ENCODE measurements at regions not wholly inside any gene's neighbourhood (a gene's known extent, or its start where the extent isn't known, plus 50 kb on each side); places are given as distances from the start of the nearest gene placed in this dataset.

DNA sequence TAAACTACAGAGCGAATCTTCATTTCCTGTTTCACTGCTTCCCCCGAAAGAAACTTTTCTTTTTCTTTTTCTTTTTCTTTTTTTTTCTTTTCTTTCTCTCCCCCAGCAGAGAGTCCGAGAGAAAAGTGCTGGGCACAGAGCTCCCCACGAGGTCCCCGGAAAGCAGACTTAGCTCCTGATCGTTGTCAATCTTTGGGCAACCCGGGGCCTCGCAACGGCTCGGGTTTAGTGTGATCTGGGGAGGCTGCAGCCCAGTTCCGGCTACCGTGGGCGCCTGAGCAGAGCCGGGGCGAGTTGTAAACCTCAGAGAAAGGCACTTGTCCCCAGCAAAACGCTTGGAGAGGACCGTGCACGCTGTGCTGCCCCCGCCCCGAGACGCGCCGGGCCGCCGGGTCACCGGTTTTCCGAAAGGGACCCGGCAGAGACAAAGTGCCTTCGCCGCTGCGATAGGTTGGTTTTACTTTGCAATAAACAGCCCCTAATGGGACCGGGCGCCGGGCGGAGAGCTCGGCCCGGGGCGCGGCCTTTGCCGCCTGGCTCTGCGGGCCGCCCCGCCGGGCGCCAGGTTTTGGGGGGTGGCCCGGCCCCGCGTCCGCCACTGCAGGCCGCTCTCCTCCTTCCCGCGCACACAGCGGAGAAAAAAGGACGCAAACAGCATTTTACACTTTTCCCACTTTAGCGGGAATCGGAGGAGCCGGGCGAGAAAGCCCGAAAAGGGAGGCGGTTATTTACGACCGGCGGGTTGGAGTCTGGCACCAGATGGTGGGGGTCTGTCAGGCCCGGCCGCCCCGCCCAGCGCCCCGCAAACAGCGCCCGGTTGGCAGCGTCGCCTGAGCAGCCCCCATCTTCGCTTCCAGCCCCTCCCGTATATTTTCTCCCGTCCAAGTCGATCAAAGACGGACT lies 136.0 kb downstream of the INSIG2 start:
- H3K4me3 ChIP-seq (ENCODE audit: low read length) = peak overlapping the region; percentile 64; the same call in 1 of the 2 replicates
- TF ChIP-seq ZNF274 (IDR thresholded peaks at IDR 0.05; ENCODE audit: low read depth, low read length) = no peak

DNA sequence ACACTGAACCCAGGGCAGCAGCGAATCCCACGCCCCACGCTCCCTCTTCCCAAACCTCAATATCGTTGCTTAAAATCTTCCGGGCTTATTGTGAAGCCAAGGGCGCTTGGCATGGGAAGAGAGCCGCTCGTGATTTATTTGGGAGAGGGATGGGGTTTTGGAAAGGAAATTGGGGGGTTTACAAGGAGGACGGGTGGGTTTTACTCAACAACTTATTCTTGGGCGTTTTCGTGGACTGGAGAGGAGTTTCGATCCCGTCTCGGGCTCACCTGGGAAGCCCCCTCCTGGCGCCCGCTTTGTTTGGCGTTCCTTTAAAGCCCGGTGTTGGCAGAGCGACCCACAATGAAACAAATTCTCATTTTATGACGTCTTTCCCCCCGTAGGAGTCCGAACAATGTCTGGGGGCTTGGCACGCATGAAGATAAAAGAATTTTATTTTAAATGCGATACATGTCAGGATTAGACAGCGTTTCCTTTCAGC lies 135.3 kb downstream of the INSIG2 start:
- no peak for TF ChIP-seq ZNF274 (IDR thresholded peaks at IDR 0.05; ENCODE audit: low read depth, low read length)
- H3K4me3 ChIP-seq (ENCODE audit: low read length) = peak overlapping the region; percentile 64; the same call in 1 of the 2 replicates

DNA sequence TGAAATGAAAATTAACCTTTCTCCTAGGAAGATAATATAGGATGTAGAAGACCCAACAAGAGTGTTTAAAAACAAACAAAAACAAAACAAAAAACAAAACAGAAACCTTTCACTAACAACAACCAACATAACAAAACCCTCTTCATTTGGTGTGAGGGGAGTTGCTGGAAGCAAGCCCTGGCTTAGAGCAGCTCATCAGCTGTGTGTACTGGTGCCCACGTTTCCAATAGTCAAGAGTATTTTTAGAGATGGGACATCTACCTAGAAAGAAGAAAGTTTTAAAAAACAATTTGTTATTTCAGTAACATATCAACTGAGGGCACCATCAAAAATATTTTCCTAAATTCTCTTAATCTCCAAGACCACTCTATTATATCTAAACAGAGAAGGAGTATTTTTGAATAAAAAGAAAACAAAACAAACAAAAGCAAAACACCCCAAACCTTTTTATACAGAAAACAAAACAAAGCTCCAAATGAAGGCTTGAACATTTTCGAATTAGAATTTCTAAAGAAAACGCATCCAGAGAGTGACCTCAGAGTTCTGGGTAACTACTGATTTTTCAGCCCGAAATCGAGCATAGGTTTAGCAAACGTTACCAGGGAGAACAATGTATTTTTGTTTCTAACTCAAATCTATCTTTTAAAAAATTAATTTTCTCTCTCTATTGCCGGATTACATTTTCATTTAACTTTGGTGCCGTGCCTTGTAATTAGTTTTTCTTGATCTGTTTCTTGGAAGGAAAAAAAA lies 134.6 kb downstream of the INSIG2 start:
- peak overlapping the region; percentile 64; the same call in 1 of the 2 replicates for H3K4me3 ChIP-seq (ENCODE audit: low read length)
- TF ChIP-seq ZNF274 (IDR thresholded peaks at IDR 0.05; ENCODE audit: low read depth, low read length) = no peak

DNA sequence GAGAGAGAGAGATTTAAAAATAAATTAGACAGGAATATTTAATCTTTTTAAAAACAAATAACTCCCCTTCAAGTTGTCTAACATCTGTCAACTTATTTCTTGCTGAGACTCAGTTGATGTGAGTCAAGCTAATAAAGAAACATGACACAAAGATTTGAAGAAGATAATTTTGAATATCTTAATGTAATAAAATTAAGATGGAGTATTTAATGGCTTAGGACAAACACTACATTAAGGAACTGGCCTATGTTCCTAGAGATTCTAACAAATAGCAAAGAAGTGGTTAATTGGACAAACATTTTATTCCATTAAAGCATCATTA lies 134.0 kb downstream of the INSIG2 start:
- TF ChIP-seq ZNF274 (IDR thresholded peaks at IDR 0.05; ENCODE audit: low read depth, low read length) = no peak
- H3K4me3 ChIP-seq (ENCODE audit: low read length) = no peak overlapping the region

GRCh38 chr2:118221536-118222272 lies 133.4 kb downstream of the INSIG2 start:
- H3K4me3 ChIP-seq (ENCODE audit: low read length) = no peak overlapping the region
- TF ChIP-seq ZNF274 (IDR thresholded peaks at IDR 0.05; ENCODE audit: low read depth, low read length) = no peak

DNA sequence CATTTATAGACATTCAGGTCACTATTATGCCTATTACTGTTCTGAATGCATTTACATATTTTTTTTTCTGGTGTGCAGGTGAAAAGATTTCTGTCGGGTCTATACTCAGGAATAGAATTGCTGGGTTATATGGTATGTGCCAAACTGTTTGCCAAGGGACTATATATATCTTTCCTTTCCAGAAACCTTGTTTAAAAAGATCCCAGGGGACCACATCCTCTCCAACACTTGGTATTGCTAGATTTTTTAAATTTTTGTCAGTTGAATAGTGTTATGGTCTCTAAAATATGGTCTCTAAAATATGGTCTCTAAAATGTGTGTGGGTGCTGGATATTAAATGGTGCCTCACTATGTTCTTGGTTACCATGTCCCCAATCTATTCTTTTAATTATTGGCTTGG lies 131.3 kb downstream of the INSIG2 start:
- no peak for TF ChIP-seq ZNF274 (IDR thresholded peaks at IDR 0.05; ENCODE audit: low read depth, low read length)
- no peak overlapping the region for H3K4me3 ChIP-seq (ENCODE audit: low read length)

GRCh38 chr2:118216224-118216623 lies 128.0 kb downstream of the INSIG2 start:
- TF ChIP-seq ZNF274 (IDR thresholded peaks at IDR 0.05; ENCODE audit: low read depth, low read length) = no peak
- no peak overlapping the region for H3K4me3 ChIP-seq (ENCODE audit: low read length)

DNA sequence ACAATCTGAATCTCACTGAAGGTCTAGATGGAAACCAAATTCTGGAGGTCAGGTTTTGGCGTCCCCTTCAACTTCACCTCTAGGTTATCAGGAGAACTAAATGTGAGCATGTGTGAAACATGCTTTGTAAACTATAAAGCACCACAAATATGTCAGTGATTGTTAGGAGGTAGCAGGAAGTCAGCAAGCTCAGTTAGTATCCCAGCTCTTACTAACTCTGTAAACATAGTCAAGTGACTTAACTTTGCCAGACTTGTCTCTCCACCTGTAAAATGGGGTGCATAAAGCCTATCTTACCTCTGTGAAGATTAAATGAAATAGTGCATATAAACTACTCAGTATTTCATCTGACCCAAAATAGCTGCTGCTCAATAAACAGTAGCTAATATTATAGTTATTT lies 121.5 kb downstream of the INSIG2 start:
- no peak for TF ChIP-seq ZNF274 (IDR thresholded peaks at IDR 0.05; ENCODE audit: low read depth, low read length)
- no peak overlapping the region for H3K4me3 ChIP-seq (ENCODE audit: low read length)

GRCh38 chr2:118207889-118208288 lies 119.6 kb downstream of the INSIG2 start:
- no peak for TF ChIP-seq ZNF274 (IDR thresholded peaks at IDR 0.05; ENCODE audit: low read depth, low read length)

DNA sequence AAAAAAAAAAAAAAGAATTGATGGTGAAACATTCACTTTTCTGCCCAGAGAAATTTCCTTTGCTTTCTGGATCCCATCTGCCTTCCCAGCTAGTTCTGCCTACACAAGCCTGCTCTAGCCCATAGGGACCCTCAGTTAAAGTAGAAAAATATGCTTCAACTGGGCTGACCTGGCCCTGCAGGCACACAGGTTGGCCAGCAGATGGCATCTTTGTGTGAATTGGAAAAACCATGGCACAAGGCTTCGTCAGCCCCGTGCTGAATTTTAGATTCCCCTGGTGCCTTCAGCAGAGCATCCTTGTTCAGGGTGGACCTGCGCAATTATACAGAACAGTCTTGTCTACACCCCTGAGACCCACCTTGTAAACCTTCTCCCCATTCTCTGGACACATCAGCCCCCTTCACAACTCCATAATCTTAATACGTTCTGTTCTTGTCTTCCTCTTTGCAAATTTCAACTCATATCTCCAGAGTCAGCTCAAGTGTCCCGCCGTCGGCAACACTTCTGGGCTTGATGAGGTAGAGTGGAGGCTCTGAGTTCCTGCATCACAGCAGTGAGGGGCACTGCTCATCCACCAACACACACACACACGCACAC lies 114.5 kb downstream of the INSIG2 start:
- H3K4me3 ChIP-seq (ENCODE audit: low read length) = no peak overlapping the region
- no peak for TF ChIP-seq ZNF274 (IDR thresholded peaks at IDR 0.05; ENCODE audit: low read depth, low read length)

More at GRCh38 chr2:118207889-118208288, 119.6 kb downstream of the INSIG2 start:
- H3K4me3 ChIP-seq (ENCODE audit: low read length) = no peak overlapping the region

- no peak for TF ChIP-seq ZNF274 (IDR thresholded peaks at IDR 0.05; ENCODE audit: low read depth, low read length)
- no peak overlapping the region for H3K4me3 ChIP-seq (ENCODE audit: low read length)
Observed at GRCh38 chr2:118198268-118198667, 110.0 kb downstream of the INSIG2 start.

- no peak for TF ChIP-seq ZNF274 (IDR thresholded peaks at IDR 0.05; ENCODE audit: low read depth, low read length)
- H3K4me3 ChIP-seq (ENCODE audit: low read length) = no peak overlapping the region
Observed at GRCh38 chr2:118197011-118197675, 108.9 kb downstream of the INSIG2 start.

DNA sequence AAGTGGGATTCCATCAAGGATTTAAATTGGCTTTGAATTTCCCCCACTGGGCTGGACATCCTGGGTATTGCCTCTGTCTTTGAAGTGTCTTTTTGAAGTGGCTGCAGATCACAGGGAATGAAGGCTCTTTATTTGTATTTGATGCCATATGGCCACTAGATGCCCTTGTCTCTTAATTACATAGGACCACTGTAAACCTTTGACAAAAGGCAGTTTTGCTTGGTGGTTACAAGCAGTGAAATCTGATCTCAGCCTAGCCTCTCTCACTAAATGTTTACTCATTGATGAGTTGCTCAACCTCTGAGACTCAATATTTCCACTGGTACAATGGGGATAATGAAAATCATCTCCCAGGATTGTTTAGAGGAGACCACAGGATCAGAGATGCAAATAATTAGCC lies 102.2 kb downstream of the INSIG2 start:
- TF ChIP-seq ZNF274 (IDR thresholded peaks at IDR 0.05; ENCODE audit: low read depth, low read length) = no peak
- H3K4me3 ChIP-seq (ENCODE audit: low read length) = no peak overlapping the region

All from GM08714 (cell line).